GM12872 (cell line): ENCODE measurements at regions not wholly inside any gene's neighbourhood (a gene's known extent, or its start where the extent isn't known, plus 50 kb on each side); places are given as distances from the start of the nearest gene placed in this dataset.

ENCODE experiments used
- TF ChIP-seq, protein P1 (sequence below): IDR thresholded peaks from 3 replicates; pipeline ENCODE4 v1.5.1; 2011; ENCODE audit warnings: low read depth, mild to moderate bottlenecking, low read length, moderate library complexity; ENCODE audit not compliant: insufficient read depth

DNA sequence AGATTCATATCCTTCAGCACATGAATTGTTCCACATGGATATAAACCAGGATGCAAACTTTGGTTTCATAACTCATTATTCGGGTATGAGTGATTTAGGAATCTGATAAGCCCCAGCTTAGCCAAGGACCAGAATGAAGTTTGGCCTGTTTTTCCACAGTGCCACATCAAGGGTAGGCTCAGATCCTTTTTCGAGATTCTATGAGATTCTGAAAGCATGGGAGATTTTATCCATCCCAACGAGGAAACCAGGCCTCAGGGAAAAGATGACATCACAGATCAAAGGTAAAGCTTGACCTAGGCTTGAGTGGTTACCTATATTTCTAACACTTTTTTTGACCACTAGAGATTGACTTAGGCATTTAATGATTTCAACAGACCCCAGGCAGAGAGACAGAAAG lies 590.8 kb upstream of the PKDCC start:
- TF ChIP-seq, protein P1, sequence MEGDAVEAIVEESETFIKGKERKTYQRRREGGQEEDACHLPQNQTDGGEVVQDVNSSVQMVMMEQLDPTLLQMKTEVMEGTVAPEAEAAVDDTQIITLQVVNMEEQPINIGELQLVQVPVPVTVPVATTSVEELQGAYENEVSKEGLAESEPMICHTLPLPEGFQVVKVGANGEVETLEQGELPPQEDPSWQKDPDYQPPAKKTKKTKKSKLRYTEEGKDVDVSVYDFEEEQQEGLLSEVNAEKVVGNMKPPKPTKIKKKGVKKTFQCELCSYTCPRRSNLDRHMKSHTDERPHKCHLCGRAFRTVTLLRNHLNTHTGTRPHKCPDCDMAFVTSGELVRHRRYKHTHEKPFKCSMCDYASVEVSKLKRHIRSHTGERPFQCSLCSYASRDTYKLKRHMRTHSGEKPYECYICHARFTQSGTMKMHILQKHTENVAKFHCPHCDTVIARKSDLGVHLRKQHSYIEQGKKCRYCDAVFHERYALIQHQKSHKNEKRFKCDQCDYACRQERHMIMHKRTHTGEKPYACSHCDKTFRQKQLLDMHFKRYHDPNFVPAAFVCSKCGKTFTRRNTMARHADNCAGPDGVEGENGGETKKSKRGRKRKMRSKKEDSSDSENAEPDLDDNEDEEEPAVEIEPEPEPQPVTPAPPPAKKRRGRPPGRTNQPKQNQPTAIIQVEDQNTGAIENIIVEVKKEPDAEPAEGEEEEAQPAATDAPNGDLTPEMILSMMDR: no peak

DNA sequence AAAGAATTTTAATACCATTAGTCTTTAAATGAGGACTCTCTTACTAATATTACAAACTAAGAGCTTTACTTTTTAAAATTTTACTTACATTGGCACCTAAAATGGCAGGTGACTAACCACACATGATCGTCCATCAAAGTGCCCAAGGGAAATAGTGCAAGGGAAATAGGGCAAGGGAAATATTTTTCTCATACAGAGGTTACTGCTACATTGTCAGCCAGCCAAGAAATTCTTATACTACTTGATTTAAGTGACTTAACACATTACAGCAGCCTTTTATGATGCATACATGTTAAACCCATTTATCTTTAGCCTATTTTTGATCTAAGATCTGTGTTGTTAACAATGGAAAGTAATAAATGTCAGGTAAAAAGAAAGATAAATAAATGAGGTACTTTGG lies 587.2 kb upstream of the PKDCC start:
- TF ChIP-seq, protein P1: no peak

DNA sequence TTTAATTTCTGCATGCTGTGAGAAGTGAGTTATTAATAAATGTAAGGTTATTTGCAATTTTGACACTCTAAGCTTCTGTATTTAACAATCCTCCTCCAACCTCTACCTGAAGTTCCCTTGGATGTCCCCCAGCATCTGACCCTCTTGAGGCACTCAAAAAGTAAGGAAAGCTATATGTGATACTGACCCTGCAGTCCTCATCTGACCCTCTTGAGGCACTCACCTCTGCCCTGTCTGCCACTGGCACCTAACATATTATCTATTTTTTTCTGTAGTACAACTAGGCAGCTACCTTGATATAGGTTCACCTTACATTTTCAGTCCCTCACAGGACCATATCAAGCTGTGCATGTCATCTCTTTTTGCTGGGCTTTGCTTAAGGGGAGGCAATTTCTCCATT lies 583.4 kb upstream of the PKDCC start:
- TF ChIP-seq, protein P1: no peak

DNA sequence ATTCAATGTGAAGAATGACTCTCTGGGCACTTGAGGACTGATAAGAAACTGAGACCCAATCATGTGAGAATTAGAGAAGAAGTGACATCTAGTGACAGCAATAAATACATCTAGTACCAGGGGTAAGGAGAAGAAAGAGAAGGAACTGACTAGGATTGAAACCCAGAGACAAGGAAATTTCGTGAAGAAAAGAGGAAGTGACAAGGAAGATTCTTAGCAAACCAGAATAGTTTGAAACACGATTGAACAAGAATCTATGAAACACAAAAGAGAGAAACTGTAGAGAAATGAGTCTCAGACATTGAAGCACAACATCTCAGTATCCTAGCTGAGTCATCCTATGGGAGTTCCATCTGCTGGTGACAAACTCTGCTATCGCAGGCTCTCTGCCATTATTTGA lies 571.9 kb upstream of the PKDCC start:
- TF ChIP-seq, protein P1: no peak

DNA sequence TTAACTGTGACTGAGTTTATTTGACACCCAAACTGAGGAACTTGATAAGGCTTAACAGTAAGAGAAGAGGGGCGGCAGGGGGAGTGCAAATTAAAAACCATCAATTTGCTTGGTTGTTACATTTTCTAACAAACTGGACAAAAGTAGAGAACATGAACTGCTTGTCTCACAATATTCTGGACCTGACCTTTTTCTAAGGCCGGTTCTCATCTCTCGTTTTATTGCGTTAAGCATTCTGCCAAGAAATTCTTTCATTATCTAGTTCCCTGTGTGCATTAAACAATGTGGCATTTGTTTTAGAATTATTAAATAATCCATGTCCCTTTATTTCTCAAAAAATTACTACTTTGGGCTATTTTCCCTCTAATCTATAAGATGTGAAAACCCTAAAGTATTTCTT lies 565.2 kb upstream of the PKDCC start:
- TF ChIP-seq, protein P1: no peak

DNA sequence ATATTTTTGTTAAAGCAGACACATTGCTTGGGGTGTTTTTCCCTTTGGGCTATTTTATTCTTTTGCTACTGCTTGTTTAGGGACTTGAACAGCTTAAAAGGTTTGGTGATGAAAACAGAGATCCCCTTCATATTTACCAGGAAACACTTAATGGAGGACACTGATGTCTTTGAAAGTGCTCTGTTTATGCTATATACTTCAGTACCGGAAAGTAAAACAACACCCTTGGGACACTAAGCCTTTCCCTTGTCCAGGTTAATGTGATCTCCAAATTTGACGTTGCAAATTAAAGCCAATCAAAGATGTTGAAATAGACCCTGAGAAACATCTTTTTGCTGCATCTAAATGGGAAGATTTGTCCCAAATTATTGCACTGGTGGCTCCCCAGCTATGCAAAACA lies 564.6 kb upstream of the PKDCC start:
- TF ChIP-seq, protein P1: no peak

DNA sequence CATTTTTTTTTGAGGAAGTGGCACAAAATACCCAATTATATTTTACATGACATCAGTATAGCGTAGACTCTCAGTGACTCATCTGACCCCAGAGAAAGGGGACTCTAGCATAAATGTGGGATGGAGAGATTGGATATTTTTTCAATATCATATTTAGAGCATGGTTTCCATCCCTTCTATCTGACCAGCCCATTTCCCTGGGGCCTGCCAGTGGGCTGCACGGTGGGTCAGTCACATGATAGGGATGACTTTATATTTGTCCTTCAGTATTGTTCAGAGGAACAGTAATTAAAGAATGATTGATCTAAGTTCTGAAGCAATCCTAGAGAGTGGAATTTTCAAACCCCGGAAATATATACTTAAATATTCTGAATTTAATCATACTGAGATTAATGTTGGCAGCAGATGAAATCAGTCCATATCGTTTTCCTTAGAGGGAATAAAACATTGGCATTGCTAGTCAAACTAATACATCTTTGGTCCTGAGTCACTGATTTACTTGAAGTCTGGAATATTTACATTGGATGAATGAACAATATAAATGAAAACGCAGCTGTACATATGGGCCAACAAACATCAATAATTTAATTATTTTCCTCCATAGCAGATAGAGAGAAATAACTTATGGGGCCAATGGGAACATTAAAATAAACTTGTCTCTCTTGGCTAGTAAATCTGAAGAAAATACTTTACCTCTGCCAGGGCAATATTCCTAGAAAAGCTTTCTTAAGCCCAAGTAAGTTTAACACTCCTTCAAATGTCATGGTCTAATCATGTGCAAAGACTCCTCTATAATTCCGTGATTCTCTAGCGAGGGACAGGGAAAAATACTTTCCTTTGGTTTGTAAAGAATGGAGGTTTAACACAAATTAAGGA lies 563.6 kb upstream of the PKDCC start:
- TF ChIP-seq, protein P1: no peak
